Stimulated activated naive CD8-positive, alpha-beta T cell treated with anti-CD3 and anti-CD28 coated beads, Interleukin-15, amount 100 ng/mL, for 72 hours (primary cell): ENCODE measurements at regions not wholly inside any gene's neighbourhood (a gene's known extent, or its start where the extent isn't known, plus 50 kb on each side); places are given as distances from the start of the nearest gene placed in this dataset.
"Not testable (repeated sequence)": the region's sequence is repeated elsewhere in the genome, so short reads cannot be mapped to it uniquely, and the experiment has no call there.

ENCODE experiments used
- ATAC-seq: fragments of 150-1000 bp; cut with Tn5 transposase; 2 replicates; pipeline ENCODE4 v1.10.0; 2021; ENCODE audit warnings: mild to moderate bottlenecking, moderate library complexity
- DNase-seq, 2 donors: peaks; one replicate each; pipeline ENCODE4 v3.0.0; 2021 to 2022
- H3K27ac Mint-ChIP-seq, 2 donors: one replicate each; pipeline ENCODE4 v1.8.0; 2022; ENCODE audit warnings: mild to moderate bottlenecking in 2 of 2, mixed read lengths in 2 of 2, moderate library complexity in 2 of 2
- H3K27me3 Mint-ChIP-seq: one replicate; pipeline ENCODE4 v1.8.0; 2022; ENCODE audit warnings: mixed read lengths
- H3K4me1 Mint-ChIP-seq: one replicate; pipeline ENCODE4 v1.8.0; 2022; ENCODE audit warnings: mild to moderate bottlenecking, mixed read lengths
- H3K4me3 Mint-ChIP-seq, 2 donors: one replicate each; pipeline ENCODE4 v1.8.0; 2022; ENCODE audit warnings: mild to moderate bottlenecking in 2 of 2, mixed read lengths in 2 of 2, moderate library complexity in 1 of 2
- H3K9me3 Mint-ChIP-seq, 2 donors: one replicate each; pipeline ENCODE4 v1.8.0; 2022; ENCODE audit warnings: mixed read lengths in 2 of 2

DNA sequence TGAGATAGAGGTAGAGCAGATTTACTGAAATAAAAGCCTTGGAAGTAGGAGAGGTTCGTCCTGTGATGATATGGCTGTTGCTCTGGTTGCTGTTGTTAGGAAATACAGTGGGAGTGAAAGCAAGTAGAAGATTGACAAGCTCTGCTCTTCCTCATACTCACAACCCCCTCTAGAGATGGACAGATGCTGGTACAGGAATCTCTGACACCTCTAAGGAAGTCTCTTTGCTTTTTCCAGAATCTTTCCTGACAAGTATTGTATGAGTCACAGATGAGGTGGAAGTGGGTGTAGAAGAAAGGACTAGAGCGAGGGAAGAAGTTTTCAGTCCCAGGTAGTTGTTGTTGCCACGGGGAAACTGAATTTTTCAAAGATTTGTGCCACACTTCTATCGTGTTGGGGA is 337.8 kb downstream of the RPIA start:
- H3K27me3 Mint-ChIP-seq, H3K9me3 Mint-ChIP-seq, DNase-seq, H3K4me1 Mint-ChIP-seq, ATAC-seq, H3K4me3 Mint-ChIP-seq, H3K27ac Mint-ChIP-seq: not testable (repeated sequence)

DNA sequence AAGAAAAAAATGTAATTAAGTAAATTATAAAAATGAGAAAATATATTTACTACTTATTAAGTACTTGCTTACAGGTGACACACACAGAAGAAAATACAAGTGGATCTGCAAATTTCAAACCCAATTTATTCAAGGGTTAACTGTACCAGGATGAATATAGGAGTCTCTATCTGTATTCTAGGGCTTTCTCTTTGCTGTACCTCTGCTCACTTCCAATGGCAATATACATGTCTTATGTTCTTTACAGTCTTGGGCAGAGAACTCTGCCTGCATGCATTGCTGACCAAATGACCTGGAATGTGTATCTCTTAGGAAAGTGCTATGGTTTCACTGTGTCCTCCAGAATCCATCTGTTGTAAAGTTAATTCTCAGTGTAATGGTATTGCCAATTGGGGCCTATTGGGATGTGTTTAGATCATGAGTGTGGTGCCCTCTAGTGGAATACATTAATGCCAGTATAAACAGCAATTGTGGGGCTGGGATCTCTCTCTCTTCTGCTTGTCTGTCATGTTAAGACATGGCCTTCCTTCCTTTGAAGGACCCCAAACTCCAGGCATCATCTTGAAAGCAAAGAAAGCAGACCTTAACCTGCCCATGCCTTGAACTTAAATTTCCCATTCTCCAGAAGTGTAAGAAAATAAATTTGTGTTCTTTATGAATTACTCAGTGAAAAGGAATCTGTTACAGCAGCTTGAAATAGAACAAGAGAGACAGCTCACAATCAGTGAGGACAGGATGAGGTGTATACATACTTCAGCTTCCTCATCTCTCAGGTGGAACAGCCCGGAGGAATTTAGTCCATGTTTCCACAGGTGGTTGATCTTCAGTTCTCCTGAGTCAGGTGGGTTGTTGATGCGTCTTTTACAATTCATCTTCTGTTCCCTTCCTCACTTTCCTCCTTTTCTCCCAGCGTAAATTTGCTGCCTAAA is 356.9 kb downstream of the RPIA start:
- not testable (repeated sequence) for H3K27ac Mint-ChIP-seq, H3K4me1 Mint-ChIP-seq

DNA sequence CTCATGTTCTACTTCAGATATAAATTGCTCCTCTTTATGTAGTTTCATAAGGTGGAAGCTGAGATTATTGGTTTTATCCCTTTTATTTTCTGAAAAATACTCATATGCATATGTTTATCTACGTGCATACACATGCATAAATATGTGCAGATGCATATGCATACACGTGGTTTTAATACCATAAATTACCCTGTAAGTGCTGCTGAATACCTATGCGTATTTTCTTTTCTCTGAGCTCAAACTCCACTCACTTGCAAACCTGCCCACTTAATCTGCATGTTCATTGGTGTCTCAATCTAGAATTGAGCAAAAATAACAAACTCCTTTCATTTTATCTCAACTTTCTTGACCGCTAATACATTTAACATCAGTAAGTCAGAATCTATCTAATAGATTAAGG is 367.1 kb downstream of the RPIA start:
- H3K27ac Mint-ChIP-seq, H3K4me1 Mint-ChIP-seq, DNase-seq, H3K9me3 Mint-ChIP-seq, ATAC-seq, H3K27me3 Mint-ChIP-seq, H3K4me3 Mint-ChIP-seq: not testable (repeated sequence)

More for the DNA sequence above, 356.9 kb downstream of the RPIA start:
- H3K4me3 Mint-ChIP-seq, H3K27me3 Mint-ChIP-seq, H3K9me3 Mint-ChIP-seq: not testable (repeated sequence)
- DNase-seq, result peak; percentile 9 to 10
- peak; percentile 72 for ATAC-seq

DNA sequence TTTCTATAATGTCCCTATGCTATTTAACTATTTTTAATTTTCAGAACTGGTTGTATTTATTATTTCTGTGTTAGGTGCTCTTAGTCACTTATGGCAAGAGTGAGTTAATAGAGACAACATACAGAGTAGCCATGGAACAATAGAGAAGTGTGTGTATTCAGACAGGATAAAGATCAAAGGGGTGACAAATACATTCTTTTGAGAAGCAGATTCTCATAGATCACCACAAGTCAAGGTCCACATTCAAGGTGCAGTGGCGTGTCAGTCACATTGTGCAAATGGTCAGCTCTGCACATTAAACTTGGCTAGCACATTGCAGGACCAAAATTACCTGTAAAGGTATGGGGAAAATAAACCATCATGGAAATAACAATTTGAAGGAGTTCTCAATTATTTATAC is 369.7 kb downstream of the RPIA start:
- not testable (repeated sequence) for H3K27ac Mint-ChIP-seq, H3K4me3 Mint-ChIP-seq, ATAC-seq, H3K27me3 Mint-ChIP-seq, DNase-seq, H3K9me3 Mint-ChIP-seq, H3K4me1 Mint-ChIP-seq

DNA sequence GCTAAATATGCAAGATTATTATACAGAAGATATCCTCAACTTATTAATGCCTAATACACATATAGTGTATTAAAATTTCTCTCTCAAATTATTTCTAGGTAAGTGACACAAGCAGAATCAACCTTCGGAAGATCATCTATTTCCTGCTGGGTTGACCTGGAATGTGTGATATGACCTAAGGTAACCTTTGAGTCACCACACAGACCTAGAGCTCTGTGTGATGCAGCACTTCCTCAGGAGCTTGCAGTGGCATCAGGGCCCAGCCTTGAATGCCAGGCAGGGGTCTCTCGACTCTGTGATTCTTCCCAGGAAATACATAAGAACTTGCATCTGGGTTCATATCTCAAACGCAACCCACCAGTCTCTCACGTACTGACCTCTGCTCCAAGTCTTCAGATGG is 385.3 kb downstream of the RPIA start:
- H3K27me3 Mint-ChIP-seq, H3K4me3 Mint-ChIP-seq, ATAC-seq, H3K27ac Mint-ChIP-seq, DNase-seq, H3K9me3 Mint-ChIP-seq, H3K4me1 Mint-ChIP-seq: not testable (repeated sequence)

DNA sequence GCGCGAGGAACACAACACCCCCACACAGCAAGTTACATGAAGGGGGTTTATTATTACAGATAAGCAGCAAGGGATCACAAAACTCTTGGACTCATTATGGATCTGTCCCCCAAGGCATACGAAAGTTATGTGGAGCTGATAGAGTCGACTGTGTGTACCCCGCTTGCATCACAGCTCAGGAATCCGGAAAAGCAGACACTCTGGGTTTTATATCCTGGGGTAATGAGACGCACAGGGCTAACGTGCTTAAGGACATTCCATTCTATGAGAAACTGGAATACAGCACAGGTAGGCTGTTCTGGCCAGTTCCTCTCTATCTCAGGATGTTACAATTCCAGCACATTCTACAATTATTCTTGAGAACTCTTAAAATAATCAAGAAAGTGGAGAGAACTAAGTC is 401.4 kb downstream of the RPIA start:
- H3K27ac Mint-ChIP-seq, DNase-seq: not testable (repeated sequence)

DNA sequence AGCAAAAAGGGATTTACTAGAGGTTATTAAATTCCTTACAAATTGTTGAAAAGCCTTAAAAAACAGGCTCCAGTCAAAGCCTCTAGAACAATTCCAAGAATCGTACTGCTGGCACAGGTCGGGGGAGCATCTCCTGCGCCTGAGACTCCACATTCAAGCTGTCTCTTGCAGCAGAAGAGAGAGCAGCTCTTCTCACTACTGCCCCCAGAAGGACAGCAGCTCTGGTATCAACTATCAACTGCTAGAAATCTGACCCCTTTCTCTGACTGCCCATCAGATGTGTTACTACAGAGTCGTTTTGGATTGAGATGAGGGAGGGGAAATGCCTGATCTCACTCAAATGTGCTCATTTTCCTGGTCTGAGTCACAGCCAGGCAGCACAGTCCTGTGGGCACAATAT is 403.6 kb downstream of the RPIA start:
- not testable (repeated sequence) for H3K9me3 Mint-ChIP-seq, DNase-seq, ATAC-seq, H3K27me3 Mint-ChIP-seq, H3K4me1 Mint-ChIP-seq, H3K27ac Mint-ChIP-seq, H3K4me3 Mint-ChIP-seq

More for the DNA sequence above, 401.4 kb downstream of the RPIA start:
- H3K4me1 Mint-ChIP-seq, ATAC-seq, H3K9me3 Mint-ChIP-seq, H3K4me3 Mint-ChIP-seq, H3K27me3 Mint-ChIP-seq: not testable (repeated sequence)

DNA sequence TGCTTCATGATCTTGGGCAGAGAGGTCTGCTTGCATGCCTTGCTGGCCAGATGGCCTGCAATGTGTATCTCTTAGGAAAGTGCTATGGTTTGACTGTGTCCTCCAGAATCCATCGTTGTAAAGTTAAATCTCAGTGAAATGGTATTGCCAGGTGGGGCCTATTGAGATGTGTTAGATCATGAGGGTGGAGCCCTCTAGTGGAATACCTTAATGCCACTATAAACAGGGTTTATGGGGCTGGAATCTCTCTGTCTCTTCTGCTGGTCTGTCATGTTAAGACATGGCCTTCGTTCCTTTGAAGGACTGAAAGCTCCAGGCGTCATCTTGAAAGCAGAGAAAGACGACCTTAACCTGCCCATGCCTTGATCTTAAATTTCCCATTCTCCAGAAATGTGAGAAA is 411.1 kb downstream of the RPIA start:
- not testable (repeated sequence) for H3K4me3 Mint-ChIP-seq, H3K4me1 Mint-ChIP-seq, H3K9me3 Mint-ChIP-seq, DNase-seq, H3K27me3 Mint-ChIP-seq, ATAC-seq, H3K27ac Mint-ChIP-seq

DNA sequence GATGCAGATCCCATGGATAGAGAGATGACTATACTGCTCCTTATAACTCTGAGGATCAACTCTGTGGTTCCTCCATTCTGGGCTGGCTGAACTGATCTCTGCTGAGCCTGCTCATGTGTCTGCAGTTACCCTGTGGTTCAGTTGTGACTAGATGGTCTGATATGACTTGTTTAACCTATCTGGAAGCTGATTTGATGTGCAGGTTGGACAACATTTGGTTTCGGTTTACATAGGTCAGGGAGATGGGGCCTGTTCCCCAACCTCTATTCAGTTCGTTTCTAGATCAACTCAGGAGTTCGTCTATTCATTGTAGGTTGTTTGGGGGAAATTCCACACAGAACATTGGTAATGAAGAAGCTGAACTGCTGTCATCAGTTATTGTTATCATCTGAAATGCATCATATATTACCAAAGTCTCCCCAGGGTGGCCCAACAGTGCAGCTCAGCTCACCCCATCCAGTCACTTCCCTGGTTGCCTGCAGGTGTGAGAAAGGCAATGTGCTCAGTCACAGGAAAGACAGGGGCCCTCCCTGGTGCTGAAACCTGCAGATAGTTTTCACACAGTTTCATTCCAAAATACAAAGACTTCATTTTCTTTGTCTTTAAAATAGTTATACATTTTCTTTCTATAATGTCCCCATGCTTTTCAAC is 415.0 kb downstream of the RPIA start:
- H3K4me3 Mint-ChIP-seq, H3K9me3 Mint-ChIP-seq, H3K4me1 Mint-ChIP-seq, H3K27ac Mint-ChIP-seq, H3K27me3 Mint-ChIP-seq, DNase-seq, ATAC-seq: not testable (repeated sequence)

DNA sequence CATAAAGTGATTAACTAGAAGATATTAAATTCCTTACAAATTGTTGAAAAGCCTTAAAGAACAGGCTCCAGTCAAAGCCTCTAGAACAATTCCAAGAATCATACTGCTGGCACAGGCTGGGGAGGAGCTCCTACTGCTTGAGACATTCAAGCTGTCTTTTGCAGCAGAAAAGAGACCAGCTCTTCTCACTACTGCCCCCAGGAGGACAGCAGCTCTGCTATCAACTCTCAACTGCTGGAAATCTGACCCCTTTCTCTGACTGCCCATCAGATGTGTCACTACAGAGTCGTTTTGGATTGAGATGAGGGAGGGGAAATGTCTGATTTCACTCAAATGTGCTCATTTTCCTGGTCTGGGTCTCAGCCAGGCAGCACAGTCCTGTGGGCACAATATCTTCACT is 421.0 kb downstream of the RPIA start:
- not testable (repeated sequence) for ATAC-seq, H3K4me3 Mint-ChIP-seq, H3K9me3 Mint-ChIP-seq, H3K27ac Mint-ChIP-seq, DNase-seq, H3K27me3 Mint-ChIP-seq, H3K4me1 Mint-ChIP-seq

DNA sequence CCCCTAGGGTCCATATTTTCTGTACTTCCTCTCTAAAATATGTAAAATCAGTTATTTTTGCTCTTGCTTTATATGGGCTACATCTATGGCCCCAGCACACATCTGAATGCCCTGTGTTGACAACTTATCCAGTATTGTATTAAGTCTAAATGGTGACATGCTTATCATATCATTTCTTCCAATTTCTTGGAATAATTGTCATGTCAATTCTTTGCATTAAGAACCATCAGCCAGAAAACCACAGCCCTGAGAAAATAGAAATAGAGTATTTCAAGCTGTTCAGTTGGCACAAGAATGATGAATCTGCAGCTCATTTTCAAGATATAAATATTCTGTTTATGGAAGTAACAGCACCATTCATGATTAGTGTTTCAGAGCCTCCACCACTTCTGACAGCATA is 421.8 kb downstream of the RPIA start:
- H3K27ac Mint-ChIP-seq, DNase-seq, H3K9me3 Mint-ChIP-seq, H3K4me3 Mint-ChIP-seq, H3K27me3 Mint-ChIP-seq, ATAC-seq, H3K4me1 Mint-ChIP-seq: not testable (repeated sequence)

DNA sequence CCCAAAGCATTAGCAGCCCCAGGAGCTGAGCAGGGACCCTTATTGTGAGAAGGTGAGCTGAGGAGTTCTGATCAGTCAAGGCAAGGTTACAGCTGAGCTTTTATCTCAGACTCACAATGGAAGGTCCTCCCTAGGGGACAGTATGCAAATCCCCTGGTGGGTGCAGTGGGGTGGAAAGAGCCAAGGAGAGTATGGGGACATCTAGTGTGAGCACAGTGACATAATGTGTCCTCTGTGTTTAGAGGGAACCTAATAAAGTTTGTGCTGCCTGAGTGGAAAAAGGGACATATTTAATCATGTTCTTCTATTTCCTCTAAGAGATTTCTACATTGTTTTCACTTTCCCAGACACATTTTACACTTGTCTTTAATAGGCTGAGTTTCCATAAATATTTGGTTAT is 438.0 kb downstream of the RPIA start:
- not testable (repeated sequence) for H3K4me1 Mint-ChIP-seq, ATAC-seq, H3K9me3 Mint-ChIP-seq, DNase-seq, H3K27me3 Mint-ChIP-seq, H3K4me3 Mint-ChIP-seq, H3K27ac Mint-ChIP-seq

DNA sequence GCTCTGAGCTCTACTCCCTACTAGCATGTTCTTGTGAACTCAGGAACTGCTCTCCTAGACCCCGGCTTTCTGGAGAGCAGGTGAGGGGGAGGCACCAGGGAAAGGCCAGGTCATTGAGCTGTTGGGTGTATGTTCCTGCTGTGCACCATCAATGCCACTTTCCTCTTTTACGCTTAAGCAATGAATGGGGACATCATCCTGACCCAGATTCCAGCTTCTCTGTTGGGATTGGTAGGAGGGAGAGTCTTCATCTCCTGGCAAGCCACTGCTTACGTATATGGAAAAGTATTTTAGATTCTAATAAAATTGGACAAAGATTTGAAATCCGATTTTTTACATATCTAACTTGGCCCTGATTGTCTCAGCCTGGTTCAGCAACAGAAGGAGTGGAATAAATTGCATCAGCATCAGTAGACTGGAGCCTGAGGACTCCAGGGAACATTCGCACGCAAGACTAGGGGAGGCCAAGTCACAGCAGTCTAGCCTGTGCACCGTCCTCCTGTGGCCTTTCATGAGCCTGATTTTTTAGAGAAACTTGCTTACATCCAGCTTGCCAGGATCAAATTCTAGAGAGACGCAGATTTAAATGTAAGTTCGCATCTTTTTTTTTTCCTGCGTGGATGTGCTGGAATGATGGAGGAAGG is 439.3 kb downstream of the RPIA start:
- H3K4me1 Mint-ChIP-seq, H3K9me3 Mint-ChIP-seq, ATAC-seq, H3K4me3 Mint-ChIP-seq, H3K27me3 Mint-ChIP-seq, DNase-seq, H3K27ac Mint-ChIP-seq: not testable (repeated sequence)

DNA sequence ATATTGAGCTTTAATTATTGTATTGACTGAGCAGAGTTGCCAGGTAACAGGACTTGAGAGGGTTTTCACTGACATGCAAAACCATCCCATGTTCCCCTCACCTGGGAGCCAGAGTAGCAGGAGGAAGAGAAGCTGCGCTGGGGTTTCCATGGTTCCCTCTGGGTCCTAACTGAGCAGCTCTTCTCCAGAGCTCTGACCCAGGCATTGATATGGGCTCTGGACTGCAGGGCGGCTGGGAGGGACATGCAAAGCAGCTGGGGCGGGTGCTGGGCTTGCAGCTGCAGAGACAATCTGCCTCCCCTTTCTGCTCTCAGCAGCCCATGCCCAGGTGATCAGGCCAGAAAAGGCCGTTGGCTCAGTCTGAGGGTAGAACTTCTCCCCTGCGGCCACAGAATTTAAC is 451.5 kb downstream of the RPIA start:
- H3K27ac Mint-ChIP-seq, DNase-seq, H3K4me1 Mint-ChIP-seq, ATAC-seq, H3K4me3 Mint-ChIP-seq, H3K9me3 Mint-ChIP-seq: not testable (repeated sequence)
- H3K27me3 Mint-ChIP-seq, result peaks cover 22% of the 10 kb centered on the region

DNA sequence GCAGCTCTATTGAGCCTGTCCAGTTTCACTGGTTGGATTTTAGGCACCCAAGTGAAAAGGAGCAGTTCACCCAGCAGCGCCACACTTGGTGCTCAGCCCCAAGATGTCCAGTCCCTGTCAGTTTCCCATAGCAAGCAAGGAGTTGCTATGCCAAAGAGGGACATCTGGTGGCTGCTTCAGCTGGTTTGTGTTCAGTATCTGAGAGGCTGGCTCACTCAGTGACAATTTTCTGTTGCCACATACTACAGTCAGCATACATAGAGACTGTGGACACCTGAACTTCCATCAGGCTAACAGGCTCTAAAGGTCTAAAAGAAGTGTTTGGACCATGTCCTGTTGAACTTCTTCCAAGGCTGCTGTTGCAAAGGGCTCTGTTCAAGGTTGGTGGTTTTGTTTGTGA is 453.9 kb downstream of the RPIA start:
- peaks cover 15% of the 10 kb centered on the region for H3K27me3 Mint-ChIP-seq
- not testable (repeated sequence) for ATAC-seq, H3K4me3 Mint-ChIP-seq, H3K4me1 Mint-ChIP-seq, DNase-seq, H3K27ac Mint-ChIP-seq, H3K9me3 Mint-ChIP-seq

DNA sequence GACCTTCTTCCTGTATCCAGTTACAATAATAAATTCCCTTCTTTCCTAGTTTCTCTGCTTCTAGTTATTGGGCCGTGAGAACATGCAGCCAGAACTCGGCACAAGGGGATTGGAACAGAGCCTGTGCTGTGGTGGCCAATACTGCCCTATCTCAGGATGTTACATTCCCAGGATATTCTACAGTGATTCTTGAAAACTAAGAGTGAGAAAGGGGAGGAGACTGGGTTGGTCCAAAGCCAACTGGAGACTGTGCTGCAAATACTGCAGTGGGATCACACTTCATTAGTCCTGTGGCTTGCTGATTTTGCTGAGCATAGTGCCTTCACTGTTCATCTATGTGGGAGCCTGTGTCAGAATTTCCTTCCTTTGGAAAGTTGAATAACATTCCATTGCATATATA is 456.8 kb downstream of the RPIA start:
- not testable (repeated sequence) for H3K4me3 Mint-ChIP-seq, H3K9me3 Mint-ChIP-seq, DNase-seq, H3K27ac Mint-ChIP-seq, ATAC-seq, H3K4me1 Mint-ChIP-seq
- H3K27me3 Mint-ChIP-seq, result peaks cover 11% of the 10 kb centered on the region
